Dedifferentiated amniotic fluid mesenchymal stem cell (primary cell): ENCODE measurements at regions not wholly inside any gene's neighbourhood (a gene's known extent, or its start where the extent isn't known, plus 50 kb on each side); places are given as distances from the start of the nearest gene placed in this dataset.

ENCODE experiments used
- DNase-seq: peaks from one replicate; pipeline ENCODE4 v3.0.0-alpha.2; 2016; ENCODE audit errors: extremely low spot score

DNA sequence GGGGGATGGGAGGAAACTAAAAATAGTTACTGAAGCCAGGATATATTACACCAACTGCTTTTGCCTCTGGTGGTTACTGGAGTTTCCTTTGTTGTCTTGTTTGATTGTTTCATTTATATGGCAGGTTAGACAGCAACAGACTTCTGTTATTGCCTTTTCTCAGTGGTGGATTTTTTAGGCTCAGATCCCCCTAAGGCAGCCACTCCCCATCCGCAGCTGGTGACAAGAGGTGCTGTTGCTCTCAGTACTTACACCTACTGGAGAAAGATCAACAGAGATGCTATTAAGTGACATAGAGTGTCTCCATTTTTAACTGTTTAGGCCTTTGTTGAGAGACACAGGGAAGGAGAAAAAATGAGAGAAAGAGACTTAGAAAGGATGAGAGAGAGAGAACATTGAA lies 552.1 kb downstream of the PKHD1 start:
- no peak for DNase-seq

DNA sequence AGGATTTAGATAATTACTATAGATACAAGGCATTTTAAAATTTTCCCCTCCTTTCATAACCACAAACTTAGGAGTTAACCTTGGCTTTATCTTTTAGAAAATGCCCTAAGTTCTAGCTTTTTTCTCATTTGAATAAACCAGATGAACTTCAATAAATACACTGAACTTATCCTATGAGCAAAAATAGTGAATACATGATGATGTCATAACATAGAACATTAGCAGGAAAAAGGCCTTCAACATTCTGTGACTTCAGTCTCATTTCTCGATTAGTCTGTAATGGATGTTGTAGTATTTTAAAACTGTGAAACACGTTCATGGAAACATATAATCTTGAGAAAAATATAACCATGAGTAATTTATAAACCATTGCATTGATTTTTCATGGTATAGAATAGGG lies 550.7 kb downstream of the PKHD1 start:
- DNase-seq = no peak

DNA sequence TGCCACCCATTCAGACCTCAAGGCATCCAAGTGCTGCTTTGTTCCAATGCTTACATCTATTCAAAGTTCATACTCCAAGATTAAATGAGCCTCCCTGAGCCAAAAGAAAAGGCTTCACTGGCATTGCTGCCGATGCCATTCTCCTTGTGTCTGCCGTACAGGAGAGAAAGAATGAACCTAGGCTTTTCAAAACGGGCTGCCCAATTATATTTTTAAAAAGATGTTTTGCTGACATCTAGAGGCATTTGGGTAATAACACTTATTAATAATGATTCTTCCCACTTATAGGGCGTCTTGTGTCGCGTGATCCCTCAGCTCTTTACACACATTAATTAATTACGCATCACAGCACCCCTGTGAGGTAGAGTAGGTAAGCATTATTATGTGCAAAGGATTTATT lies 545.6 kb downstream of the PKHD1 start:
- DNase-seq = no peak

DNA sequence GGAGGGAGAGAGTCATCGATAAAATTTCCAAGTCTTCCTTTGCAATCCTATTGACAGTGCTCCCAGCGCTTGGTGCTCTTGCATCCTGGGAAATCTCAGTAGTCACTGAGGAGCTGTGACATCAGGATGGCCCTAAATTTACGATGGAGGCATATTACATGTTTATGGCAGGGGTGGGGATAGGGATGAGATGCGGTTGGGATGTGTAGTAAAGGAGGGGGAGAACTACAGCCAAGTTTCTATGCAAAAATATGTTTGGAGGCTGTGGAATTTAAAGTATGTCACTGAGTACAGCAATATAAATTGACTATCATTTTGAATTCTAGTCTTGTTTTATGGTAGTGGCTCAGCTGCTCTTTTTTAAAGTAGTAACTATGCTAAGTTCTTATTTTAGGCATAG lies 544.9 kb downstream of the PKHD1 start:
- no peak for DNase-seq

DNA sequence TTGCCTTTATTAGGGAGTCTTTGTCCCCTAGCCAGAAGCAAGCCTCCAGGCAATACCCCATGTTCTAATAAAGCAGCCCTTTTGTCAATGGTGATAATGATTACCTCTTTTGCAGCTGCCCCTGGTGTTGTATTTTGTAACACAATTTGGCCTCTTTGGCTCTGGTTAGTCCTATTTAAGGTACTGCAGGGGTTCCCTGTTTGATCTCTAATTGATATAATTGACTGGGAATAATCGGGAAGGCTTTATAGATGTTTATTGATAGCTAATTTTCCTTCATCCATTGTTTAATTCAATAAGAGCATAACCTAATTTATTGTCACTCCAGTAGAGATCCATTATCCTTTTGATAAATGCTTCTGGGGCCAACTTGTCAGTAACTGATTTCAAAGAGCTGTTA lies 537.2 kb downstream of the PKHD1 start:
- no peak for DNase-seq

DNA sequence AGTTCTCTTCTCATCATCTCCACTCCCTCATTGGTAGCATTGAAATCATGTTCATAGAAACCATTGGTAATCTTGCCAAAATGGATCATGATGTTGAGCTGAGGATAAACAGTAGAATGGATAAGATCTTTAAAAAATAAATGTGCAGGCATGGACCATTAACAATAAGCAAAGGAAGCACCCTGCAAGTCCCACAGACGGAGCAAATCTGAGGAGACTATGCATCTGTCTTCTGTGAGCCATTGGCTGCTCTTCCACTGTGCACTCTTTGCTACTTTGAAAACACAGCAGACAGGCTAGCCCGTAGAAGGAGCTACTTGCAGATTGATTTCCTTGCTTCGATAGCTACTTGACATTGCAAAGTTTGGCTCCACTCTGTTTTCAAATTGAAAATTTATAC lies 535.0 kb downstream of the PKHD1 start:
- no peak for DNase-seq

DNA sequence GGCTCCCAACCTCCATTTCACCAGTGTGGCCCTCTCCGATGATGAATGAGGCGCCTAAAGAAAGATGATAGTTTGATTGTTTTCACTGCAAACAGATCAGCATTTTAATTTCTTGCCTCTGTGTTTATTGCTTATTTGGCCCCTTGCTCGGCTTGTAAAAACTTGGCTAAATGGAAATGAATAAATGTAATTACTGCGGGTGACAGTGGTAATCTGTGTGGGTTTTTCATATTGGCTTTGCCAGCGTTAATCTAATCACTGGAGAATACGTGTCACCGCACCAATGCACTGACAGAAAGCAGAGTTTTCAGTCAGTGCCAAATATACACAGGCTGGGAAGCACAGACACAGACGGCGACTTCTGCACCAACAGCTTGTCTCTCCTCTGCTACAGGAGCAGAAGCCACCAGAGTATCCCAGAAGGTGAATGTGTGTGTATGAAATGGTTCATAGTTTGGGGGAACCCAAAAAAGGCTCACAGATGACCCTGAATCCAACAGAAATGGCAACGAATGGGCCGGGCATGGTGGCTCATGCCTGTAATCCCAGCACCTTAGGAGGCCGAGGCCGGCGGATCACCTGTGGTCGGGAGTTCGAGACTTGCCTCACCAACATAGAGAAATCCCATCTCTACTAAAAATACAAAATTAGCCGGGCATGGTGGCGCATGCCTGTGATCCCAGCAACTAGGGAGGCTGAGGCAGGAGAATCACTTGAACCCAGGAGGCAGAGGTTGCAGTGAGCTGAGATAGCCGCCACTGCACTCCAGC lies 534.0 kb downstream of the PKHD1 start:
- no peak for DNase-seq

DNA sequence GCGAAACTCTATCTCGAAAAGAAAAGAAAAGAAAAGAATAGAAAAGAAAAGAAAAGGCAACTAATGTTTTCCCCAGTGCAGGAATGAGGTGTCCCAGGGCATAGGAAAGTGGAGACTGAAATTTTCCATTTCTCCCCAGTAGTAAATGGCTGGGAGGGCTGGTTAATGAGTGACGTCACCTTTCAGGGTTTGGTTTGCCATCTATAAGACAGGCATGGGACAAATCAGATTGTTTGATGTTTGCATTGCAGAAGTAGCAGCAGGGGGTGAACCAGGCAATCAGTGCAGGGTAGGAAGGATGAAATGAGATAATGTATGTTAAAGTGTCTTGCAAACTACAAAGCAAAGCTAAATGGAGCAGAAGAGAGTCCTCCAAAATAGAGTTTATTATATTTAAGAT lies 533.4 kb downstream of the PKHD1 start:
- no peak for DNase-seq

DNA sequence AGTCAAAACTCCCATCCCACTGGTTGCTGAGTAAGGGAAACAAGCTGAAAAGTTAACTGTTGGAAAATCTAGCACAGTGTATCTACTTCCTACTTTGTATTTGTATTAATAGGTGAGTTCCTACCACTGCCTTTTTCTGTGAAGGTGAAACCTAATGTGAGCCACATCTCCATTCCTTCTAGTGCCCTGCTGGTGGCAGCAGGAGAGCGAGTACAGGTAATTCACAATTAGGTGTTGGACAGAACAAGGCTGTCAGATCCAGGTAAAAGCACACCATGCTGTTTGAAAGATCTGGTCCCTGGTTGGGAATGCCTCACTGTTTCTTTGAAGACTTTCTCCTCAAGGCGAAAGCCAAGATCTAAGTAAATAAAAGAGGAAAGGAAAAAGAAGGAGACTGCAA lies 528.4 kb downstream of the PKHD1 start:
- no peak for DNase-seq

DNA sequence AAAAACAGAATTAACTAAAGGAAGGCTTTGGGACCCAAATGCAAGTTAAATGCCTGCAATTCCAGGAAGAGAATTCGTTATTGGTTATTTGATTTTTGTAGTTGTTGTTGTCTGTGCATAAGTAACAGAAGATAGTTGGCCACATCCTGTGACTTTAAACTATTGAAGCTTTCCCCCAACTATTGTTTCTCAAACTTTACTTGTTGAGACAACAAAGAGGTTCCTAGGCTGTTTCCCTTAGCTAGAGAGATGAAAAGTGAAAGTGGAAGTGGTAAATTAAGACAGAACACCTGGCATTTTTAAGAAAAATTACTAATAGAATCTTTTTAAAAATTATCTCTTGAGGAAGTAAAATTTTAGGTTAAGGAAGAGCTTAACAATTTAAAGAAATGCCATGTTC lies 525.2 kb downstream of the PKHD1 start:
- no peak for DNase-seq
